Hematopoietic multipotent progenitor cell treated with erythropoietin and hydrocortisone succinate and interleukin-3 and kit ligand, for 15 days (in vitro differentiated cells): ENCODE measurements at regions not wholly inside any gene's neighbourhood (a gene's known extent, or its start where the extent isn't known, plus 50 kb on each side); places are given as distances from the start of the nearest gene placed in this dataset.

Source experiments
- DNase-seq: peaks from one replicate; pipeline ENCODE4 v3.0.0-alpha.2; 2015; ENCODE audit warnings: low spot score

DNA sequence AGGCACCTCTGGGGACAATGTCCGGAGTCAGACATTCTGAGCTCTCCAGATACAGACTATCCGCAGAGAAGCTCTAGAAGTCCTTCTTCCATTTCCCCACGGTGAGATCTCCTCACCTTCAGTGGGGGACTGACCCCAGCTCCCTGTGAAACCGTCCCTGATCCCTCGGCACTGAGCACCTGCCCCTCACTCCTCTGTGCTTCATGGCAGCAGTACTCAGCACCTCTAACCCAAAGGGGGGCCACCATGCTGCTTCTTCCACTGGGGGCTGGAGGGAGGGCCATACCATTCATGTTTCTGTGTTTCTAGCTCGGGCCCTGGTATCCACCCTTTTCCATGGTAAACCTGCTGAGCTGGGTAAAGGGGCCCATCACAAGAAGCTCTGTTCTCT is 321.7 kb downstream of the BRD1 start:
- DNase-seq: no peak

DNA sequence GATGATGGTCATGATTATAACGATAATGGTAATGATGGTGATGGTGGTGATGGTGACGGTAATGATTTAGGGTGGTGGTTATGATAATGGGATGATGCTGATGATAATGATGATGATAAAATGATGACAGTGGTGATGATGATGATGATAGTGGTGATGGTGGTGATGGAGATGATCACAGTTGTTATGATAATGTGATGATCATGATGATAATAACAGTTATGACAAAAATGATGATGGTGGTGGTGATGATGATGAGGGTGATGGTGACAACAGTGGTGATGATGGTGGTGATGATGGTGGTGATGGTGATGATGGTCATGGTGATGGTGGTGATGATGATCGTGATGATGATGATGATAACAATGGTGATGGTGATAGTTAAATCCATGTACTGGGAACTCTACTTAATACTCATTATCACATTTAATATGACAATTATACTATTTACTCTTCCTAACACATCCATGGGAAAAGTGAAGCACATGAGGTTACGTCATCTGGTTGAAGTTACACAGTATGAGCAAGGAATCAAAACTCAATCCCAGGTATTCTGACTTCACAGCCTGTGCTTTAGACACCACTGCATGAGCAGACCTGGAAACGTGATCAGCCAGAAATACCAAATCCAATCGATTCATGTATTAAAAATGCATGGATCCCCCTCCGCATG is 322.2 kb downstream of the BRD1 start:
- DNase-seq: no peak

DNA sequence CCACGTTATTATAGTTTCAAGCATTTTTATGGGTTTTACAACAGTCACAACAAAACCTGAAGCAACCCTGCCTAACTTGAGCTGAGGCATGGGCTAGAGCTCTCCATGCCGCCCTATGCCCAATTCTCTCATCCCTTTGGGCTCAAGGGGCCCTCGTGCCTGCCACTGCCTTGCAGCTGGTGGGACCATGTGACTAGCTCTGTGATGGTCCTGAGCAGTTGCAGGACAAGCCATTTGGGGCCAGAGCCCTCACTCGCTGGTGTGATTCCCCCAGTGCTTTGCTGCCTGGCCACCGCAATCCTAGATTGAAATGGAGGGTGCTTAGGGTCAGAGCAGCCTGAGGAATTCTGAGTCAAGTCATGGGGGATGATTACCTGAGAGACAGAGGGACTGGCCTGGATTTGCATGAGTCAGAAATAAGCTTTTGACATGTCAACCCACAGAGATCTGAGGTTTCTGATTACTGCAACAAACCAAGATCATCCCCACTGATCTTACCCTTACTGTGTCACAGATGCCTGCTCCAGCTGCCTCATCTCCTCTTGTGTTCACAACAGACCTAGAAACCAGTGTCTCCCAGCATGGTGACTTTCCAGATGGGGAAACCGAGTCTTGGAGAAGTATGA is 323.7 kb downstream of the BRD1 start:
- DNase-seq: no peak

DNA sequence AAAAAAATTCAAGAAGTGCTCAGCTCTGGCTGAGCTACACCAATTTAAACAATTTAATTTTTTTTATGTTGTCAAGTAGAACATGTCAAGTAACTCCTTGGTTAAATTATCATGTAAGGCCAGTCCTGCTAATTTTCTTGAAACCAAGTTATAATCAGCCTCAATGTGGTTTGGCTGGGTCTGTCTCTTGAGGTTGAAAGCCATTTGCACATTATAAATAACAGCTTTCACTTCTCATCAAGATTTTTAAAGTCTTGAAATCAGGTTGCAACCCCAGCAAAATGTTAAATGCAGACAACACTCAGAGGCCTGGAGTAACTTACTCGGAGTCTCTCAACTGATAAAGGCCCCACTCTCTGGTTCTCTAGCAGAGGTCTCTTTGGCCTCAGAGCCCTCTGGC is 324.4 kb downstream of the BRD1 start:
- no peak for DNase-seq

DNA sequence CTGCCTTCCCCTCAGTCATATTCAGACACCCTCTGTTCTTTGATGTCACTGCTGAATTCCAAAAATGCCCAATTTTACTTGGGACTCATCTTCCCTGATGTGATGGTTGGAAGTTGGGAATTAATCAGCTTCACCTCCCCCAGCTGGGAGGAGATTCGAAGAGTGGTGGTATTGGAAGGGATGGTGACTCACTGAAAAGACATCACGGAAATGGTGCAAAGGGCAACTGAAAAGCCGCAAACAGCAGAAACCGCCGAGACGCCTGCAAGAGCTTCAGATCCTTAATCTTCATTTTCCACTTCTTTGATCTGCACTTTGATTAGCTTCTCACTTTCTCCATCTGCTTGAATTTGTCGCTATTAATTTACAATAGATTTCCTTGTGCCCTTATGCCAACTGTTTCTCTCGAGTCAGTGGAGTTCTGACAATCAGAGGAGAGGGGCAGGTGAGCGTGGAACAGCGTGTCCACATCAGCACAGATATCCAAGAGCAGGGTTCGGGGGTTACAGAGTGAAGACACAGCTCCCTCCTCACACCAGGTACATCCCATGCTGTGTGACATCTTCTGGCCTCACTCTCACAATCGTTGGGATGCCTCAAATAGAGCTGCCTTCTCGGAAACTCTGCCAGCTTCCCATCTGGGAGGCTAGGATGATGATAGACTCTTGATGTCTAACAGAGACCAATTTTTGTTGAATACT is 325.4 kb downstream of the BRD1 start:
- no peak for DNase-seq

DNA sequence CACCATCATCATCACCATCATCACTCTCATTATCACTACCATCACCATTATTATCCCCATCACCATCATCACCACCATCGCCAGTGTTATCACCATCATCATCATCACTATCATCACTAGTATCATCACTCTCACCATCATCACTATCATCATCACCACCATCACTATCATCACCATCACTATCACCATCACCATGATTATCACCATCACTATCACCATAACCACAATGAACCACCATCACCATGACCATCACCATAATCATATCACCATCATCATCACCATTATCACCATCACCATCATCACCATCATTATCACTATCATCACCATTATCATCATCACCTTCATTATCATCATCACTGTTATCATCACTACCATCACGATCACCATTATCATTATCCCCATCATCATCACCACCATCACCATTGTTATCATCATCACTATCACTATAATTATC is 326.7 kb downstream of the BRD1 start:
- no peak for DNase-seq

DNA sequence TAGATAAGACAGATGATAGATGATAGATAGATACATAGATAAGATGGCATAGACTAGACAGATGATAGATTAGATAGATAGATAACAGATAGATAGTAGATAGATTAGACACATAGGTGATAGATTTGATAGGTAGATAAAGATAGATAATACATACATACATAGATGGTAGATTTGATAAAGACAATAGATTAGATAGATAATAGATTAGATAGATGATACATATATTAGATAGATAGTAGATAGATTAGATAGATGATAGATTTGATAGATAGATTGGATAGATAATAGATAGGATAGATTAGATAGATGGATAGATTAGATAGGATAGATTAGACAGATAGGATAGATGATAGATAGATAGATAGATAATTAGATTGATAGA is 327.6 kb downstream of the BRD1 start:
- peak; percentile 8 for DNase-seq

DNA sequence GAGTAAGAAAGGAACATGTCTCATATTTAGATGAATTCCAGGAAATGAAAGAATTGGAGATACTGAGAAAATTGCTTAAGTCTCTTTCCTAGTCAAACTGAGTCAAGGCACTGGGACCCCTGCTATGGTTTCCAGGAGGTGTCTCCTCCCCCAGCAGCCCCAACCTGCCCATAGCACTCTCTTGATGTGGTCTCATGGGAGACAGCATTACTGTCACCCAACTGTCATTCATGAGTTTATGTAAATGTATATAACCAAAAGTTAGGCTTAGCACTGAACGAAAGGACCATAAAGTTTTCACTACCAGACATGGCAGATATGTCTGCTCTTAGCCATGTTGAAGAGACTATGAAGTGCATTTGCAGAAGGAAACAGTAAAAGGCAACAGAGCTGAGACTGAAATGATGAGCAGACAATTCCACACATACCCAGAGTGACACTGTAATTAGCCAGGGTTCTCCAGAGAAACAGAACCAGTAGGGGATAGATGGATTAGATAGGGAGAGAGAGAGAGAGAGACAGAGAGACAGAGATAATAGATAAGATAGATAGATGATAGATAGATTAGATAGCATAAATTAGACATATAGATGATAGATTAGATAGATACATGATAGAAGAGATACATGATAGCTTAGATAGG is 328.1 kb downstream of the BRD1 start:
- DNase-seq: peak; percentile 10

DNA sequence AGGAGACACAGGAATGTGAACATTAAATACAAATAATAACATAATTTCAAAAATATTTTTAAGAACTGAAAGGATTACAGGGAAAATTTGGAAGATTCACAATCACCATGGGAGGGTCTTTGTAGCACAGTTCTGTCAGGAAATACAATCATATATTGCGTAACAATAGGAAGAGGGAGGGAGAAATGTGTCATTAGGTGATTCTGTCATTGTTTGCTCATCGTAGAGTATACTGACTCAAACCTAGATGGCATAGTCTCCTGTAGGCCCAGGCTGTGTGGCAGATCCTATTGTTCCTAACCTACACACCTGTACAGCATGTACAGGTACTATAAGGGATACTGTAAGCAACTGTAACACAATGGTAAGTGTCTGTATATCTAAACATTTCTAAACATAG is 330.4 kb downstream of the BRD1 start:
- no peak for DNase-seq

DNA sequence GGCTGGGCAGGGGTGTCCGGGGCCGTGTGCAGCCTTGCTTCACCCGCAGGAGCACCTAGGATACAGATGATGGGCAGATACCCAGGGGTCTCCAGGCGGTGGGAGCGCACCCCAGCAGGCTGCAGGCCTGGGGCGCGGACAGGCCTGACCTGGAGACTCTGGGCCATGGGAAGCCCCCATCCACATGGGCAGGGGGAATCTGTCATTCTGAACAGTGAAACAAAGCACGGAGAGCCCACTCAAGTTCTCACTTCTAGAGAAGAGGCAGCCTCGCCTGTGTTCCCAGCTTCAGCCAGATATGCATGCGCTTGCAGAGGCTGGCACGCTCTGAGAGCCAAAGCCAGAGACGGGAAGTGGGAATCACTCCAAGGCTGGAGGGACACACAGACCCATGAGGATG is 333.1 kb downstream of the BRD1 start:
- no peak for DNase-seq

DNA sequence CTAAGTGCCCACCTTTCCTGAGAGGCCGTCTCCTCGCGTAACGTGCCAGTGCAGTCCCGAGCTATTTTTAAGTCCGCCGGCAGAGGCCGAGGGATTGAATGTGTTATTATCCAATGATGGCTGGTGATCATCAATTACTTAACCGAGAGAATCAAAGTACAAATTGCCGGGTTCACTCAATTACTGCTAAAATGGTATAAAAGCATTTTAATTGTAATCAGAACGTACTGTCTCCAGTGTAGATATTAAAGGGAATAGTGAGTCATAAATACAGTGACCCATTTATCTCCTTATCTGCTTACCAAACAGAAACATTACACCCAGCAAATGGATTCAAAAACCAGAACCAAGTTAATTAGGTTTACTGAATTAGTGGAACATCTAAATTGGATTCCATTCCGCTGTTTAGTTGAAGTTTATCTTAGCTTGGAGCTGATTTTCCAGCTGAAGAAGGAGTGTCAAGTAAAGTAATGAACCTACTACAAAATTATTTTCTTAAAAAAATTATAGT is 334.9 kb downstream of the BRD1 start:
- no peak for DNase-seq

DNA sequence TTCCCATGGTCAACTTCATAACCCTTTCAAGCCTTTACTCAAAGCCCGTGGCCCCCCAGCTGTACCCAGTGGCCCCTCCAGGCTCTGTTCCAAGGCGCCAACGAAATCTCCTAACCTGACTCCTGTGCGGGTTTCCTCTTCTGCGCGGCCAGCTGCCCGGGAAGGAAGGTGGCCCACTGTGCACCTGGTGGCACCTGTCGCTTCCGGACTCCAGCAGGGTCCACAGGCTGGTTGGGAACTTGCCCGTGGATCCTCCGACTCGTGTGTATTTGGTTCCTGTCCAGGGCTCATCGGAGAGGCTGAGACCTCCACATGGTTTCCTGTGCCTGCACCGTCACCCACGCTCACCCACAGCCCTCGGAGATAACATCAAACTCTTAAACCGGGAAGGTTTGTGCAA is 335.4 kb downstream of the BRD1 start:
- DNase-seq: no peak

DNA sequence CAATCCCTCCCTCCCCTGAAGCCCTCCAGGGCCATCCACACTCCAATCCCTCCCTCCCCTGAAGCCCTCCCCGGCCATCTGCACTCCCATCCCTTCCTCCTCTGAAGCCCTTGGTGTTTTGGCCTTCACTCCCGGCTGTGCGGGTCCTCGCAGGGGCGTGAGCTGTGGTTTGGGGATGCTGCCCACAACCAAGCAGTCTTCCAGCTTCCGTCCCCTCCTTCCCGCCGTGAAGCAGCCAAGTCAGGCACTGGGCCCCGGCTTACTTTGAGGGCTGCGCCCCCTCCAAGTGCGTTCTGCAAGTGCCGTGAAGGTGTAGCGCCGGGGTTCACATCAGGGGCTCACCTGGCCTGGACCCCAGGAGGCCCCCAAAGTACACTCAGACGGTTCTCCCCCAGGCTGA is 335.9 kb downstream of the BRD1 start:
- no peak for DNase-seq

DNA sequence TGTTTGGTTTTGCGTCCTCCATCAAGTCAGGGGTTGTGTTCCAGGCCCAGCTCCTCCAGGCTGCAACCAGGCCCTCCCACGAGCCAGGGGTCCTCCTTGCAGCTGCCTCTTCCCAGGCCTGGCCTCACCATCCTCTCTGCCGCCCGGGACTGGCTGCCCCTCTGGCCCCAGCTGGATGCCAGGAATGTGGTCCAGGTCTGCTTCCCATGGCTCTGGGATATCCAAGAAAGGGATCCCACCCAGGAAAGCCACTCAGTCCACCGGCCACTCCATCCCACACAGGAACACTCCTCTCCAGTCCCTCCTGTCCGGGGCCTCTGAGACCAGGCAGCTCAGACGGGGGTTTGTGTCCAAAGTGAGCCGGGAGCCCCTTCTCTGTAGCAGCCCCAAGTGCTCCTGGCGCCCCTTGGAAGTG is 336.4 kb downstream of the BRD1 start:
- no peak for DNase-seq

DNA sequence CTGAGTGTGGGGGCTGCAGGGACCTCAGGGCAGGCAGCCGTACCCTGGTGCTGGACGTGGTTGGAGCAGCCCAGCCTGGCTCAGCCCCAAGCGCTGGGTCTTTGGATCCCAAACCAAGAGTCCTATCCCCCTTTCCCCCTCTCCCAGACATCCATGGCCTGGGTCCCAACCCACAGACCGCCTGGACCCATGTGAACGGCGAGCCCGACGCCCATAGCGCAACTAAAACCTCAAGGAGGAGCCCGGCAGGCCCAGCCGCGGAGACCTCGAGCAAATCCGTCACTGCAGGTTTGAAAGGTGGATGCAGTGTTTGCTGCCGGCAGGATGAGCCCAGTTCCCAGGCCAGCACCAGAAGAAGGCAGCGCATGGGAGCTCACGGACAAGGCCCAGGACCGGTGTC is 337.0 kb downstream of the BRD1 start:
- DNase-seq: no peak

DNA sequence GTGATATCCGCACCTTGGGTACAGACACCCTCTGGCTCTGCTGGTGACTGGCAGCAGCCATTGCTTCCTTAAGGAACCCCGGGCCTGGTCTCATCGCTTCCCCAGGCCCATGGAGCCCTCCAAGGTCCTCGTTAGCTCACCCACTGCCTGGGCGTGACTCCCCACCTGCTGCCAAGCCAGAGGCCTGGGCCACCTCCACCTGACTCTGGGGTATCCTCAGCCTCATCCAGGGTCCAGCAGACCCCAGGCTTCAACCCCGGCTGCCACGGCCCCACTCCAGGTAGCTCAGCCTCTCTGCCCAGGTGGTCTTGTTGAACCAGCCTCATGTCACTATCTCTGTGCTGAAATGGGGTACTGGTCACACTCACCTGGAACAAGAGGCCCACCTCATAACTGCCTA is 337.9 kb downstream of the BRD1 start:
- no peak for DNase-seq

DNA sequence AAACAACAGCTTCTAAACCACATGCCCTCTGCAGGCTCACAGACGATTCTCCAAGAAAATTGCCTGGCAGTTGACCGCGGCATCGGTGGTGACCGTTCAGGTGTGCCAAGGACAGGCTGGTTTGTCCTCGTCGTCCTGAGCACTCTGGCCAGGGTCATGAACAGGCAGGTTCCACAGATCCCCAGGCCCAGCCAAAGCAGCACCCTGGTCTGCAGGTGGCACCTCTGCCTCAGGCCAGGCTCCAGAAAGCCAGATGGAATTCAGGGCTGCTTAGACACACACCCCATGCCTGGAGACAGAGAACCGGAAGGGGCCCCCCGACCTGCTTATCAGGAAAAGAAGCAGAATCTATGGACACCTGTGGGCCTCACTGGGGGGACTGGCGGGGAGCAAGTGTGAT is 338.7 kb downstream of the BRD1 start:
- DNase-seq: no peak

DNA sequence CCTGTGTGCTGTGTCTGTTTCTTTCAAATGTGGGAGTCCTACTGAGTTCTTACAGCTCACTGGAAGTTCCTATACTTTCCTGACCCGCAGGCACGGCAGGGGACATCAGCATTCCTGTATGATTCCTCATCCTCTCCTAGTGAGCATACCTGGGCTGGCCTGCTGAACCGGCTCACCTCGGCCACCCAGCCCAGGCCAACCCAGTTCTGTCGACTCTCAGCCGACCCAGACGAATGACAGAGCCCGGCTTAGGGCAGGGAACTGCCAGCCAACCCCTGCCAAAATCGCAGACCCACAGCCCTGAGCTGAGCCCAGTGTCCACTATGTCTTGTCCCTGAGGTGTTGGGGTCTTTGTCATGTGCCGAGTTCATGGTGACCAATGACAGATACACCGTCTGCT is 339.7 kb downstream of the BRD1 start:
- no peak for DNase-seq

DNA sequence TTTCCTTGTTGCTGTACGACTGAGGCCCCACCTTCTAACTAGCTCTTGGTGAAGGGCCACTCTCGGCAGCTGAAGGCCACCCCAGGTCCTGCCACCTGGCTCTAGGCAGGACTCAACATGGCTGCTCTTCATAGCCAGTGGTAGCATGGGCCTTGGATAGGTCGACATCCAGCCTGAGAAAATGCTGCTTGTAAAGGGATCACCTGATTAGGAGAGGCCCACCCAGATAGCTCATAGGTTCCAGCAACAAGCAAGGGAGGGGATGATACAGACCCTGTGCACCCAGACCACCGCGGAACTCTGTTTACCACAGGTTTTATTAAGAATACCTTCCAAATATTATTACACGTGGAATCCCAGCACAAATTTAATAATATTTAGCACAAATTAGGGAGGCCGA is 341.4 kb downstream of the BRD1 start:
- no peak for DNase-seq

DNA sequence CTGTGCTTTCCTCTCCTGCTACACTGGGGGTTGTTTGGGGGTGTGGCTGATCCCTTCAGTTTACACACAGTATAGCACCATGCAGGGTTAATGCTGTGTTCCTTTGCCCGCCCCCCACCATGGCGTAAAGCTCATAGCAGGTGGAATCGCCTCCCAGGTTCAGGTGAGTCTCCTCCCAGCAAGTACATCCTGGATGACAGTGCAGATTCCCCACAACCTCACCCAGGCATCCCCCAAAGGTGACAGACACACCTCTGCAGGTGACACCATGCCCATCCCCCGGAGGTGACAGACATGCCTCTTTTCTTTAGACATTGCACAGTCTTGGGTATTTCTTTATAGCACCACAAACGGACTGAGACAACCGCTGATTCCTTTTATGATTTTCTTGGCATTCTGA is 343.7 kb downstream of the BRD1 start:
- no peak for DNase-seq

DNA sequence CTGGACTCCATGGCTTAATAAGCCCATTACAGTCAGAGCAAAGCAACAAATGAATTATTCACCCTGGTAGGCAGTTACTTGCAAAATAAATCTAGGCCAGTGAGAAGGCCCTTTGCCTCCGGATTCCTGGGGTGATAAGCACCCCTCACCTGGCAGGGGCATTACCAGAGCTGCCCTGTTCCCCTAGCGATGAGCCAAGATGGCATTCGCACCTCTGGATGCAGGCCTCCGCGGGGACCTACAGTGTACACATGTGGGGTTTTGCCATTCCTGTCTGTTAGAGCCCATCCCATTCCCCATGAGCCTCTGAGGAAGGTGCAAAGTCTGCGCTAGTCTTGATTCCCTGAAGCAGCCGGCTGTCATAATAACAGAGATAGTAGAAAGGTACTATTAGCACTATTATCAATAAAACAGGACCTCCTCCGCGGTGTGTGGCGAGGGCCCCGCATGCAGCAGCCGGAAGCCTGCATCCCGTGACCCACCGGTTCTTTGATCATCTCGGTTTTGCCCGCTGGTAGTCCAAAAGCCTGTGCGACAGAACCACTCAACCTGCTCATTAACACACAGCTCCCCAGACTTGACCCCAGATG is 344.3 kb downstream of the BRD1 start:
- no peak for DNase-seq

DNA sequence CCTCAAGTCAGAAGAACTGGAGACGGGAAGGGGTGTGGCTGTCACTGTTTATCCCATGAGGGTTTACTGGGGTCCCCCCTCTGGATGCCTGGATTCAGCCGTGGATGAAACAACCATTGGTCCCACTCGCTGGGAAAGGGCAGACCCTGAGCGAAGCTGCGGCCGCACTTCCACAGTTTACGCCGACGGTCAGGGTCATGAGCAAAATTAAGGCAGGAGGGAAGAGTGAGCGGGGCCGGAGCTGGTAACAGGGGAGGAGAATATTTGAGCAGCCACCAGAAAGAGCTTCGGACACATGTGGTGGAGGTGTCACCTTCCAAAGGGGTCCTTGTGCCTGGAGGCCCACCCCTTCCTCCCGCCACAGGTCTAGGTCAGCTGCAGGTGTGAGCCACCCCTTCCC is 344.9 kb downstream of the BRD1 start:
- DNase-seq: no peak
